Neural progenitor cell (in vitro differentiated cells): ENCODE measurements at regions not wholly inside any gene's neighbourhood (a gene's known extent, or its start where the extent isn't known, plus 50 kb on each side); places are given as distances from the start of the nearest gene placed in this dataset.

Experiments
- DNase-seq: peaks from one replicate; pipeline ENCODE4 v3.0.0-alpha.2; 2016; ENCODE audit warnings: low spot score
- H2AFZ ChIP-seq: fragments of 200-600 bp; sonication (generic); replicated peaks from 2 replicates; pipeline ENCODE4 v1.6.1; 2016; ENCODE audit warnings: antibody characterized with exemption
- H3F3A ChIP-seq: fragments of 200-600 bp; sonication (generic); 2 replicates; pipeline ENCODE4 v1.6.1; 2016; ENCODE audit warnings: antibody characterized with exemption, low read depth
- H3K27ac ChIP-seq: fragments of 200-600 bp; sonication (generic); 2 replicates; pipeline ENCODE4 v1.5.1; 2016; ENCODE audit warnings: mild to moderate bottlenecking
- H3K27me3 ChIP-seq: fragments of 200-600 bp; sonication (generic); 2 replicates; pipeline ENCODE4 v1.6.1; 2016; ENCODE audit warnings: mild to moderate bottlenecking, moderate library complexity
- H3K36me3 ChIP-seq: fragments of 200-600 bp; sonication (generic); 2 replicates; pipeline ENCODE4 v1.5.1; 2016
- H3K4me1 ChIP-seq: fragments of 200-600 bp; sonication (generic); 2 replicates; pipeline ENCODE4 v1.6.1; 2016; ENCODE audit warnings: mixed run types
- H3K4me2 ChIP-seq: fragments of 200-600 bp; sonication (generic); 2 replicates; pipeline ENCODE4 v1.6.1; 2016
- H3K4me3 ChIP-seq: fragments of 200-600 bp; sonication (generic); 2 replicates; pipeline ENCODE4 v1.5.1; 2016
- H3K79me2 ChIP-seq: fragments of 200-600 bp; sonication (generic); 2 replicates; pipeline ENCODE4 v1.6.1; 2016; ENCODE audit warnings: low read depth
- H3K9ac ChIP-seq: fragments of 200-600 bp; sonication (generic); 2 replicates; pipeline ENCODE4 v1.6.1; 2016
- H3K9me3 ChIP-seq: fragments of 200-600 bp; sonication (generic); 2 replicates; pipeline ENCODE4 v1.5.1; 2016; ENCODE audit warnings: low read depth
- H4K20me1 ChIP-seq: fragments of 200-600 bp; sonication (generic); 2 replicates; pipeline ENCODE4 v1.6.1; 2016; ENCODE audit warnings: low read depth
- H3K27ac Mint-ChIP-seq: 3 replicates; pipeline ENCODE4 v1.8.0; 2021; ENCODE audit warnings: mixed read lengths
- H3K27me3 Mint-ChIP-seq: 2 replicates; pipeline ENCODE4 v1.8.0; 2022; ENCODE audit warnings: low read depth, mild to moderate bottlenecking, inconsistent platforms, moderate library complexity, mixed read lengths; ENCODE audit not compliant: insufficient read depth
- H3K36me3 Mint-ChIP-seq: 3 replicates; pipeline ENCODE4 v1.8.0; 2021; ENCODE audit warnings: mixed read lengths
- H3K4me1 Mint-ChIP-seq: 3 replicates; pipeline ENCODE4 v1.8.0; 2021; ENCODE audit warnings: mixed read lengths
- H3K4me3 Mint-ChIP-seq: 3 replicates; pipeline ENCODE4 v1.8.0; 2021; ENCODE audit warnings: mild to moderate bottlenecking, moderate library complexity, mixed read lengths
- H3K9me3 Mint-ChIP-seq: 3 replicates; pipeline ENCODE4 v1.8.0; 2020; ENCODE audit warnings: mixed read lengths
- EZH2 ChIP-seq: fragments of 200-600 bp; sonication (generic); IDR thresholded peaks from 2 replicates; pipeline ENCODE4 v1.6.1; 2017; ENCODE audit warnings: antibody characterized with exemption, mild to moderate bottlenecking, moderate library complexity
- EZH2phosphoT487 ChIP-seq: fragments of 200-600 bp; sonication (generic); IDR thresholded peaks from 2 replicates; pipeline ENCODE4 v1.6.1; 2017; ENCODE audit warnings: antibody characterized with exemption
- TF ChIP-seq, protein P1 (sequence below): fragments of 200-600 bp; sonication (generic); IDR thresholded peaks from 2 replicates; pipeline ENCODE4 v1.5.1; 2017; ENCODE audit warnings: antibody characterized with exemption, mild to moderate bottlenecking

DNA sequence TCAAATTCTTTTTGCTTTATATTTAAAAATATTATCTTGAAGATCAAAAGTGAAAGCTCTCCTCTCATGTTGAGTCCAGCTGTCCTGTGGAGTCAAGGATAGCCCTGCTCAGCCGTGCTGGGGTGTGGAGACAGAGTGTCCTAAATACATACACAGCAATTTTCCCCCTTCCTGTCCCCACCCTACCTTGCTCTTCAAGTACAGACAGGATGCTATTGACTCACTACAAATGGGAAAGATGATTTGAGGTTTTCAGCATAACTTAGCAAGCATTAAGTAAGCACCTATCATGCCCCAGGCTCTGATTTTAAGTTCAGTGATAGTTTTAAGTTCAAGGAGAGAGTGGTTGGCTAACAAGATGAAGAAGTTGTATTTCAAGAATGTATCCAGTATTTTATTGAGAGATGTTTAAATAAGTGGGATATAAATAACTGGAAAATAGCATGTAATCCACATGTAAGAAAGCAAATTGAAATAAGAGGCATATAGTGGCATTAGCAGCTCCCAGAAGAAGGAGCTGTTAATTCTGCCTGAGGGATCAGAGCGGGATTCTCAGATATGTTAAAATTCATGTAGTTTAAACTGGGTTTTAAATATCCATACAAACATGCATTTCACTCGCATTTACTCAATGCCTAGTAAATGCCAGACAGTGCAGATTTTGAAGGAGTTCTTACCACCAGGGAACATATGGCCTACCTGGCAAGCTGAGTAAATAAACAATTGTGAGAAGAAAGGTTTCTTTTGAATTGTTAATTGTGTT is 183.5 kb upstream of the ANKFN1 start:
- TF ChIP-seq EZH2 (no peak), EZH2phosphoT487 (no peak)
- TF ChIP-seq, protein P1, sequence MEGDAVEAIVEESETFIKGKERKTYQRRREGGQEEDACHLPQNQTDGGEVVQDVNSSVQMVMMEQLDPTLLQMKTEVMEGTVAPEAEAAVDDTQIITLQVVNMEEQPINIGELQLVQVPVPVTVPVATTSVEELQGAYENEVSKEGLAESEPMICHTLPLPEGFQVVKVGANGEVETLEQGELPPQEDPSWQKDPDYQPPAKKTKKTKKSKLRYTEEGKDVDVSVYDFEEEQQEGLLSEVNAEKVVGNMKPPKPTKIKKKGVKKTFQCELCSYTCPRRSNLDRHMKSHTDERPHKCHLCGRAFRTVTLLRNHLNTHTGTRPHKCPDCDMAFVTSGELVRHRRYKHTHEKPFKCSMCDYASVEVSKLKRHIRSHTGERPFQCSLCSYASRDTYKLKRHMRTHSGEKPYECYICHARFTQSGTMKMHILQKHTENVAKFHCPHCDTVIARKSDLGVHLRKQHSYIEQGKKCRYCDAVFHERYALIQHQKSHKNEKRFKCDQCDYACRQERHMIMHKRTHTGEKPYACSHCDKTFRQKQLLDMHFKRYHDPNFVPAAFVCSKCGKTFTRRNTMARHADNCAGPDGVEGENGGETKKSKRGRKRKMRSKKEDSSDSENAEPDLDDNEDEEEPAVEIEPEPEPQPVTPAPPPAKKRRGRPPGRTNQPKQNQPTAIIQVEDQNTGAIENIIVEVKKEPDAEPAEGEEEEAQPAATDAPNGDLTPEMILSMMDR: no peak
- H3K9me3 Mint-ChIP-seq: no peaks in the 10 kb centered on the region
- no peaks in the 10 kb centered on the region for H3K27me3 Mint-ChIP-seq
- H3K27ac Mint-ChIP-seq: no peak overlapping the region
- Histone ChIP-seq H4K20me1 (no peaks in the 10 kb centered on the region), H3K4me2 (no peak overlapping the region), H3F3A (no peaks in the 10 kb centered on the region), H3K79me2 (no peaks in the 10 kb centered on the region), H3K36me3 (no peaks in the 10 kb centered on the region), H3K27ac (no peak overlapping the region), H3K9me3 (no peaks in the 10 kb centered on the region), H3K27me3 (no peaks in the 10 kb centered on the region), H3K4me1 (no peaks in the 10 kb centered on the region), H2AFZ (no peak overlapping the region), H3K9ac (no peak overlapping the region), H3K4me3 (no peak overlapping the region)
- H3K4me3 Mint-ChIP-seq: no peak overlapping the region
- no peaks in the 10 kb centered on the region for H3K4me1 Mint-ChIP-seq
- no peak for DNase-seq
- no peaks in the 10 kb centered on the region for H3K36me3 Mint-ChIP-seq

DNA sequence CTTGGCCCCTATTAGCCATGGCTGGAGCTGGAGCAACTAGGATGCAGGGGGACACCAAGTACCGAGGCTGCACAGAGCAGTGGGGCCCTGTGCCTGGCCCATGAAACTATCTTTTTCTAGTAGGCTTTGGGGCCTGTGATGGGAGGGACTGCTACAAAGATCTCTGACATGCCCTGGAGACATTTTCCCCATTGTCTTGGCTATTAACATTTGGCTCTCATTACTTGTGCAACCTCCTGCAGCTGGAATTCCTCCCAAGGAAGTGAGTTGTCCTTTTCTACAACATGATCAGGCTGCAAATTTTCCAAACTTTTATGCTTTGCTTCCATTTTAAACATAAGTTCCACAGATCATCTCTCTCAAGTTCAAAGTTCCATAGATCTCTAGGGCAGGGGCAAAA is 174.7 kb upstream of the ANKFN1 start:
- H3K27ac ChIP-seq: no peak overlapping the region
- Mint-ChIP-seq H3K36me3 (no peaks in the 10 kb centered on the region), H3K27me3 (no peaks in the 10 kb centered on the region), H3K27ac (no peak overlapping the region), H3K4me3 (no peak overlapping the region), H3K4me1 (no peaks in the 10 kb centered on the region), H3K9me3 (no peaks in the 10 kb centered on the region)
- no peak overlapping the region for H3K4me2 ChIP-seq
- no peaks in the 10 kb centered on the region for H3K9me3 ChIP-seq
- no peaks in the 10 kb centered on the region for H3K27me3 ChIP-seq
- peaks cover 11% of the 10 kb centered on the region for H3K4me1 ChIP-seq
- H3K9ac ChIP-seq: no peak overlapping the region
- TF ChIP-seq EZH2phosphoT487 (no peak), EZH2 (no peak)
- TF ChIP-seq, protein P1: no peak
- no peak overlapping the region for H3K4me3 ChIP-seq
- no peaks in the 10 kb centered on the region for H3K79me2 ChIP-seq
- H3K36me3 ChIP-seq: no peaks in the 10 kb centered on the region
- no peak for DNase-seq
- no peaks in the 10 kb centered on the region for H3F3A ChIP-seq
- H4K20me1 ChIP-seq: no peaks in the 10 kb centered on the region
- H2AFZ ChIP-seq: no peak overlapping the region

DNA sequence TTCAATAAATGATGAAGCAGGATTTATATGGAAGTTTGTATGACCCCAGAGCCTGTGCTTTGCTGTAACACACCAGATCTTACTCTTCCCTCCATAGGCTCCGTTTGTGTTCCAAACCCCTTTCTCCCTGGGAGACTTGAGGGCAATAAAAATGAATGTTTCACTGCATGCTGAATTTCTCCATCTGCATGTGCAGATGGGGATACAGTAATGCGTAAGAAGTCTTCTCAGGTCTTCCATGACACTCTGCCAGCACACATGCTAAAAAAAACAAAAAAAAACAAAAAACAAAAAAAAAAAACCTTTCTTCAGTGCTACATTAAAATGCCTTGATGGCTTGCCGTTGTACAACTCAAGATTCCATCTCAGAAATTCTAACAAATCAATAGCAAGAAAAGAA is 170.2 kb upstream of the ANKFN1 start:
- no peak overlapping the region for H2AFZ ChIP-seq
- no peaks in the 10 kb centered on the region for H3K36me3 ChIP-seq
- no peaks in the 10 kb centered on the region for H3K79me2 ChIP-seq
- H3K9ac ChIP-seq: no peak overlapping the region
- H3K4me1 ChIP-seq: peaks cover 5% of the 10 kb centered on the region
- no peaks in the 10 kb centered on the region for H3K9me3 ChIP-seq
- H3F3A ChIP-seq: no peaks in the 10 kb centered on the region
- H3K36me3 Mint-ChIP-seq: no peaks in the 10 kb centered on the region
- DNase-seq: no peak
- no peaks in the 10 kb centered on the region for H3K9me3 Mint-ChIP-seq
- no peaks in the 10 kb centered on the region for H4K20me1 ChIP-seq
- H3K4me3 ChIP-seq: no peak overlapping the region
- H3K4me1 Mint-ChIP-seq: no peaks in the 10 kb centered on the region
- H3K27ac Mint-ChIP-seq: no peak overlapping the region
- no peaks in the 10 kb centered on the region for H3K27me3 ChIP-seq
- H3K27me3 Mint-ChIP-seq: no peaks in the 10 kb centered on the region
- TF ChIP-seq, protein P1: no peak
- no peak for TF ChIP-seq EZH2
- no peak for TF ChIP-seq EZH2phosphoT487
- no peak overlapping the region for H3K4me3 Mint-ChIP-seq
- H3K27ac ChIP-seq: no peak overlapping the region
- H3K4me2 ChIP-seq: no peak overlapping the region
